ENCODE measurements at regions not wholly inside any gene's neighbourhood (a gene's known extent, or its start where the extent isn't known, plus 50 kb on each side); places are given as distances from the start of the nearest gene placed in this dataset.

DNA sequence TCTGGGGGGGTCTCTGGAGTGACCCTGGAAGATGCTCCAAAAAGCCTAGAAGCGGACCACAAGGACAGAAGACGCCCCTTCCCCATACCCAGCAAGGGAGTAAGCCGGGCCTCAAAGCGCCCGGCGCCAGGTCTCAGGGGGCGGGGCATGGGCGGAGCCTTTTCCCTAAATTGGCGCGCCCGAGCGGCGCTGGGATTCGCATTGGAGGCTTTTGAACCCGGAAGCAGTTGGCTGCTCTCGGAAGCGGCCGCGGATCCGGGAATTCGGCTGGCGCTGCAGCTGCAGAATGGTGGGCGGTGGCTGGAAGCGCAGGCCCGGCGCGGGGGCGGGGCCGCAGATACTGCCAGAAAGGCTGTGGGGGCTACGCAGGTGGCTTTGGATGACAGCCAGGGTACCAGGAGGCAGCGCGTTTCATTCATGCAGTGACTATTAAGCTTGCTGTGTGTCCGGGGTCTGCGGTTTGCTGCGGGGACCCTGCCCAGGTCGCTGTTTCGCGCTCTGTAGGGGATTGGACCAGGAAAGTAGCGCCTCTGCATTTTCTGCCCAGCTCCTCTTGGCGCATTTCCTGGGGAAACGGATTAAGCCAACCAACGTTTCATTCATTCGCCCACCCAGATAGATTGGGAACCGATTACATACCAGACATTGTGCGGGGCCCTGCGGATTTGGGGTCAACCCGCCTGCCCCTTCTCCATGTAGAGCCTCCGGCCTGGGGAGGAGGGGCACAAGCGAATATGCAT, 83.0 kb upstream of the FREM1 start (continued):
- TF ChIP-seq, protein P1, sequence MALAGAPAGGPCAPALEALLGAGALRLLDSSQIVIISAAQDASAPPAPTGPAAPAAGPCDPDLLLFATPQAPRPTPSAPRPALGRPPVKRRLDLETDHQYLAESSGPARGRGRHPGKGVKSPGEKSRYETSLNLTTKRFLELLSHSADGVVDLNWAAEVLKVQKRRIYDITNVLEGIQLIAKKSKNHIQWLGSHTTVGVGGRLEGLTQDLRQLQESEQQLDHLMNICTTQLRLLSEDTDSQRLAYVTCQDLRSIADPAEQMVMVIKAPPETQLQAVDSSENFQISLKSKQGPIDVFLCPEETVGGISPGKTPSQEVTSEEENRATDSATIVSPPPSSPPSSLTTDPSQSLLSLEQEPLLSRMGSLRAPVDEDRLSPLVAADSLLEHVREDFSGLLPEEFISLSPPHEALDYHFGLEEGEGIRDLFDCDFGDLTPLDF (CRISPR knock-in tag; IDR thresholded peaks at IDR 0.05) = no peak
- TF ChIP-seq ASH1L (IDR thresholded peaks at IDR 0.05; ENCODE audit: borderline replicate concordance, low read depth, partially characterized antibody) (no peak), L3MBTL2 (IDR thresholded peaks at IDR 0.05) (0 out of 2 replicates have a peak, but pooled peaks have one; percentile 19), YY1 (IDR thresholded peaks at IDR 0.05; ENCODE audit: borderline replicate concordance in 1 of 3, control insufficient read depth in 1 of 3, extremely low read depth in 1 of 3, insufficient read depth in 3 of 3, insufficient read length in 1 of 3, insufficient replicate concordance in 2 of 3, low read depth in 1 of 3, low read length in 2 of 3) (peak in 2 of 3 experiments; percentile 35 to 59), PHF20 (IDR thresholded peaks at IDR 0.05; ENCODE audit: partially characterized antibody) (peak; percentile 44), NR2C1 (IDR thresholded peaks at IDR 0.05) (peak; percentile 97), NR2C1 (tag; IDR thresholded peaks at IDR 0.05) (peak; percentile 97), ZSCAN32 (CRISPR knock-in tag; IDR thresholded peaks at IDR 0.05) (no peak), BCOR (IDR thresholded peaks at IDR 0.05) (no peak), GABPB1 (CRISPR knock-in tag; IDR thresholded peaks at IDR 0.05) (peak; percentile 89), POLR3G (IDR thresholded peaks at IDR 0.05; ENCODE audit: extremely low read depth, insufficient read length, insufficient replicate concordance) (no peak), ZNF408 (CRISPR knock-in tag; IDR thresholded peaks at IDR 0.05; ENCODE audit: low read depth) (no peak), RBFOX2 (IDR thresholded peaks at IDR 0.05; ENCODE audit: low read depth, low read length) (peak; percentile 73), RFX7 (CRISPR knock-in tag; IDR thresholded peaks at IDR 0.05) (no peak), ELF1 (tag; IDR thresholded peaks at IDR 0.05) (peak; percentile 81), EP400 (IDR thresholded peaks at IDR 0.05) (peak; percentile 33; the same call in 1 of the 2 replicates), CXXC5 (CRISPR knock-in tag; IDR thresholded peaks at IDR 0.05) (peak; percentile 51; the same call in 1 of the 2 replicates), WHSC1 (IDR thresholded peaks at IDR 0.05; ENCODE audit: low read length) (no peak), NFIX (CRISPR knock-in tag; IDR thresholded peaks at IDR 0.05; ENCODE audit: low read depth) (no peak), ZNF133 (CRISPR knock-in tag; IDR thresholded peaks at IDR 0.05) (no peak), HEY1 (CRISPR knock-in tag; IDR thresholded peaks at IDR 0.05; ENCODE audit: borderline replicate concordance) (no peak), ZBED1 (IDR thresholded peaks at IDR 0.05) (no peak), EGR1 (conservative IDR thresholded peaks at IDR 0.05) (peak; percentile 81), POLR2AphosphoS5 (IDR thresholded peaks at IDR 0.05; ENCODE audit: control insufficient read depth, insufficient read depth, low read depth, low read length) (peak; percentile 22; the same call in 1 of the 2 replicates)
- TF ChIP-seq, protein P2, sequence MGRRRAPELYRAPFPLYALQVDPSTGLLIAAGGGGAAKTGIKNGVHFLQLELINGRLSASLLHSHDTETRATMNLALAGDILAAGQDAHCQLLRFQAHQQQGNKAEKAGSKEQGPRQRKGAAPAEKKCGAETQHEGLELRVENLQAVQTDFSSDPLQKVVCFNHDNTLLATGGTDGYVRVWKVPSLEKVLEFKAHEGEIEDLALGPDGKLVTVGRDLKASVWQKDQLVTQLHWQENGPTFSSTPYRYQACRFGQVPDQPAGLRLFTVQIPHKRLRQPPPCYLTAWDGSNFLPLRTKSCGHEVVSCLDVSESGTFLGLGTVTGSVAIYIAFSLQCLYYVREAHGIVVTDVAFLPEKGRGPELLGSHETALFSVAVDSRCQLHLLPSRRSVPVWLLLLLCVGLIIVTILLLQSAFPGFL (CRISPR knock-in tag; IDR thresholded peaks at IDR 0.05) = no peak
- TF ChIP-seq, protein P3, sequence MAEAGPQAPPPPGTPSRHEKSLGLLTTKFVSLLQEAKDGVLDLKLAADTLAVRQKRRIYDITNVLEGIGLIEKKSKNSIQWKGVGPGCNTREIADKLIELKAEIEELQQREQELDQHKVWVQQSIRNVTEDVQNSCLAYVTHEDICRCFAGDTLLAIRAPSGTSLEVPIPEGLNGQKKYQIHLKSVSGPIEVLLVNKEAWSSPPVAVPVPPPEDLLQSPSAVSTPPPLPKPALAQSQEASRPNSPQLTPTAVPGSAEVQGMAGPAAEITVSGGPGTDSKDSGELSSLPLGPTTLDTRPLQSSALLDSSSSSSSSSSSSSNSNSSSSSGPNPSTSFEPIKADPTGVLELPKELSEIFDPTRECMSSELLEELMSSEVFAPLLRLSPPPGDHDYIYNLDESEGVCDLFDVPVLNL (CRISPR knock-in tag; IDR thresholded peaks at IDR 0.05; ENCODE audit: low read depth) = no peak

All from K562 (cell line).